ENCODE measurements at regions not wholly inside any gene's neighbourhood (a gene's known extent, or its start where the extent isn't known, plus 50 kb on each side); places are given as distances from the start of the nearest gene placed in this dataset.

GRCh38 chr4:14862891-14863290 is 139.4 kb upstream of the CPEB2 start:
- no peak for DNase-seq (ENCODE audit: low read depth)
- TF ChIP-seq CTCF (IDR thresholded peaks at IDR 0.05; ENCODE audit: low read depth, low read length, missing control alignments): no peak
- no peak overlapping the region for H3K4me3 ChIP-seq (ENCODE audit: low read depth, low read length)

GRCh38 chr4:14863418-14864364 is 138.6 kb upstream of the CPEB2 start:
- DNase-seq (ENCODE audit: low read depth): no peak
- no peak for TF ChIP-seq CTCF (IDR thresholded peaks at IDR 0.05; ENCODE audit: low read depth, low read length, missing control alignments)
- no peak overlapping the region for H3K4me3 ChIP-seq (ENCODE audit: low read depth, low read length)

GRCh38 chr4:14864365-14865030 is 137.8 kb upstream of the CPEB2 start:
- no peak overlapping the region for H3K4me3 ChIP-seq (ENCODE audit: low read depth, low read length)
- no peak for DNase-seq (ENCODE audit: low read depth)
- no peak for TF ChIP-seq CTCF (IDR thresholded peaks at IDR 0.05; ENCODE audit: low read depth, low read length, missing control alignments)

GRCh38 chr4:14865031-14865366 is 137.3 kb upstream of the CPEB2 start:
- no peak for TF ChIP-seq CTCF (IDR thresholded peaks at IDR 0.05; ENCODE audit: low read depth, low read length, missing control alignments)
- DNase-seq (ENCODE audit: low read depth): no peak
- no peak overlapping the region for H3K4me3 ChIP-seq (ENCODE audit: low read depth, low read length)

GRCh38 chr4:14865804-14866203 is 136.5 kb upstream of the CPEB2 start:
- DNase-seq (ENCODE audit: low read depth): no peak
- no peak for TF ChIP-seq CTCF (IDR thresholded peaks at IDR 0.05; ENCODE audit: low read depth, low read length, missing control alignments)
- no peak overlapping the region for H3K4me3 ChIP-seq (ENCODE audit: low read depth, low read length)

- H3K4me3 ChIP-seq (ENCODE audit: low read depth, low read length): no peak overlapping the region
- TF ChIP-seq CTCF (IDR thresholded peaks at IDR 0.05; ENCODE audit: low read depth, low read length, missing control alignments): no peak
- no peak for DNase-seq (ENCODE audit: low read depth)
Observed at GRCh38 chr4:14867847-14868246, 134.4 kb upstream of the CPEB2 start.

Data from GM12864 (cell line).